ENCODE measurements at regions not wholly inside any gene's neighbourhood (a gene's known extent, or its start where the extent isn't known, plus 50 kb on each side); places are given as distances from the start of the nearest gene placed in this dataset.
"Not testable (repeated sequence)": the region's sequence is repeated elsewhere in the genome, so short reads cannot be mapped to it uniquely, and the experiment has no call there.

DNA sequence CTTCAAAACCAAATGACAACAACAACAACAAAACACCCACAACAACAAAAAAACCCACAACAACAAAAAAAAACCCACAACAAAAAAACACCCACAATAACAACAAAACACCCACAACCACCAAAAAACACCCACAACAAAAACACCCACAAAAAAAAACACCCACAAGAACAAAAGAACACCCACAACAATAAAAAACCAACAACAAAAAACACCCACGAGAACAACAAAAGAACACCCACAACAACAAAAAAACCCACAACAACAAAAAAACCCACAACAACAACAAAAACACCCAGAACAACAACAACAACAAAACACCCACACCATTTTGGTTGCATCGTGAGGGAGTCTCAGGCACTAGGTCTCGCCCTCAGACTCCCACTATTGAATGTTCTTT is 117.8 kb downstream of the C16orf95 start:
- peak overlapping the region; percentile 18 to 91 (median 64) for H3K27ac Mint-ChIP-seq
- peaks cover 7 to 17% (median 17%) of the 10 kb centered on the region in 3 donors for H3K27me3 Mint-ChIP-seq (ENCODE audit: low read depth in 3 of 3)
- no peak for DNase-seq
- peaks cover 0 to 2% (median 0%) of the 10 kb centered on the region in 6 donors for H3K9me3 Mint-ChIP-seq
- H3K4me3 Mint-ChIP-seq, result peak overlapping the region in 3 of 5 donors; percentile 0 to 67 (median 39)
- H3K4me1 Mint-ChIP-seq, result peaks cover 0 to 6% of the 10 kb centered on the region in 2 donors
- H3K36me3 Mint-ChIP-seq, result no peaks in the 10 kb centered on the region

DNA sequence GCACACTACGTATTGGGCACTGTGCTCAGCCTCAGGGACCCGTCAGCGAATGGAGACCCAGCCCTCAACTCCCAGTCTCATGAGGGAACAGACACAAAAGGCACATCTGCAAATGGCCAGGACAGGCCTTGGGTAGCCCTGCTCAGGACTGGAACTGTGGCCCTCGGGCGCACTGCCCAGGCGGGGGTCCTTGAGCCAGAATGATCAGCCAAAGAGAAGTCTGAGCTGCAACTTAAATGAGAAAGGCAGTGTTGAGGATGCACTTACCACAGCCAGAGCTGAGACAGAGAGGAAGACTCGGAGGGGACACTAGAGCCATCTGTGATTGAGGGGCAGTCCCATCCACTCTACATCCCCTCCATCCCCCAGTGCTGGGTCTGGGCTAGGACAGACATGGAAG is 117.3 kb downstream of the C16orf95 start:
- Mint-ChIP-seq H3K36me3 (no peaks in the 10 kb centered on the region), H3K4me3 (no peak overlapping the region), H3K27me3 (ENCODE audit: low read depth in 3 of 3) (peaks cover 7 to 17% (median 17%) of the 10 kb centered on the region in 3 donors), H3K27ac (peak overlapping the region in 1 of 6 donors; percentile 91), H3K4me1 (peaks cover 0 to 6% of the 10 kb centered on the region in 2 donors), H3K9me3 (peaks cover 0 to 2% (median 0%) of the 10 kb centered on the region in 6 donors)
- DNase-seq, result no peak

DNA sequence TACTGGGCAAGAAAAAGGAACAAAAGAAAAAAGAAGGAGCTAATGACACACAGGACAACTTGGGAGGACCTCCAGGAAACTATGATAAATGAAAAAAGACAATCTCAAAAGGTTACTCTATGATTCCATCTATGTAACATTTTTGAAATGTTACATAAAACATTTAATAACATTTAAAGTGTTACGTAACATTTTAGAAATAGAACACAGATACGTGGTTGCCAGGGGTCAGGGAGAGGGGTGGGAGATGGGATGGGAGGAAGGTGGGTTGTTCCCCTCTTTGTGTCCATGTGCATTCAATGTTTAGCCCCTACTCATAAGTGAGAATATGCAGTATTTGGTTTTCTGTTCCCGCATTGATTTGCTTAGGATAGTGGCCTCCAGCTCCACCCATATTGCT is 116.6 kb downstream of the C16orf95 start:
- Mint-ChIP-seq H3K27me3 (ENCODE audit: low read depth in 3 of 3) (peaks cover 7 to 14% (median 12%) of the 10 kb centered on the region in 3 donors), H3K27ac (no peak overlapping the region), H3K4me1 (peaks cover 0 to 6% of the 10 kb centered on the region in 2 donors), H3K4me3 (no peak overlapping the region), H3K36me3 (no peaks in the 10 kb centered on the region), H3K9me3 (peaks cover 0 to 2% (median 0%) of the 10 kb centered on the region in 6 donors)
- no peak for DNase-seq

DNA sequence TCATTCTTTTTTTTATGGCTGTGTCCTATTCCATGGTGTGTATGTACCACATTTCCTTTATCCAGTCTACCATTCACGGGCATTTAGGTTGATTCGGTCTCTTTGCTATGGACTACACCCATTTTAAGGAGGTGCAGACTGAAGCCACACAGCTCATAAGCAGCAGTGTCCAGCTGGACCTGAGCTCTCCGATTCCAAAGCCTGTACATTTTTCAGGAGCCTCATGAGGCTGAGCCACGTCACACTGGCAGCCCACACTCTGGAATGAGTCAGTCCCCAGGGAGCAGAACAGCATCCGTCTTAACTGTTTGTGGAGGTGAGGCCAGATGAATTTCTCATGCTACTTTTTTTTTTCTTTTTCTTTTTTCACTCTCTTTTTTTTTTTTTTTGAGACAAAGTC is 116.1 kb downstream of the C16orf95 start:
- no peaks in the 10 kb centered on the region for H3K36me3 Mint-ChIP-seq
- no peak overlapping the region for H3K27ac Mint-ChIP-seq
- H3K9me3 Mint-ChIP-seq, result peaks cover 0 to 2% (median 0%) of the 10 kb centered on the region in 6 donors
- peaks cover 7 to 14% (median 12%) of the 10 kb centered on the region in 3 donors for H3K27me3 Mint-ChIP-seq (ENCODE audit: low read depth in 3 of 3)
- DNase-seq, result no peak
- no peak overlapping the region for H3K4me3 Mint-ChIP-seq
- peaks cover 0 to 6% of the 10 kb centered on the region in 2 donors for H3K4me1 Mint-ChIP-seq

DNA sequence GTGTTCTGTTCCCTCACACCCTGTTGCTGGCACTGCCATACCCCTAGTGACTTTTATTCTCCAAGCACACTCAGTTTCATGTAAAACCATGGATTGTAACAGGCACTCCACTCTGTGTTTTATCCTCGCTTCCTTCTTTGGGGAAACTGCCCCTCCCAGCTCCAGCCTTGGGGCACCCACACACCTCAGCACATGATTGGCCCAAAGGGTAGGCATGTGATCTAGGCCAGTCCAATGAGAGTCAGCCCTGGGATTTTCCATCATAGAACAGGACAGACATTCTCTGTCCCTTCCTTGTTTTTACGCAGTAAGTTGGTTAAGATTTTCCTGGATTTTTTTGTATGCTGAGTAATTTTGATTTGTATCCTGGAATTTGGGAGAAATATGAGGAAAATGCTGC is 115.4 kb downstream of the C16orf95 start:
- H3K4me3 Mint-ChIP-seq, result no peak overlapping the region
- H3K36me3 Mint-ChIP-seq, result no peaks in the 10 kb centered on the region
- DNase-seq, result no peak
- H3K27me3 Mint-ChIP-seq (ENCODE audit: low read depth in 3 of 3), result peaks cover 7 to 14% (median 12%) of the 10 kb centered on the region in 3 donors
- H3K4me1 Mint-ChIP-seq, result peaks cover 0 to 6% of the 10 kb centered on the region in 2 donors
- peaks cover 0 to 2% (median 0%) of the 10 kb centered on the region in 6 donors for H3K9me3 Mint-ChIP-seq
- H3K27ac Mint-ChIP-seq, result no peak overlapping the region

DNA sequence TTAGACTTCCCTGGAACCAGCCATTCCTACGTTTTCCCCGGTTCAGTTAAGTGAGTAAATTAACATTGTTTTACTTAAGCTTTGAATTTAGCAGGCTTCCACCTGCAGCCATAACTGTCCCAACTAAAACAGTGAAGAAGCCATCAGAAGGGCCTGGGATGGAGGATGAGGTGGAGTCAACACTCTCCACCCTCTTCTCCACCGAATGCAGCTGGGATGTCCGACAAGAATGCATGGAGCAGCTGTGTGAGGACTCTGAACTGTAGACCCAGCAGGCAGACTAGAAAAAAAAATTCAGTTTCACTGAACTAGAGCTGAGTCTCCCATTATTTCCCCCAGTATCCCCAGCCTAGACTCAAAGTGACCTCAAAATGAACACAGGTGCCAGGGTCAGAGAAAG is 114.8 kb downstream of the C16orf95 start:
- Mint-ChIP-seq H3K27me3 (ENCODE audit: low read depth in 3 of 3) (peaks cover 7 to 16% (median 9%) of the 10 kb centered on the region in 3 donors), H3K27ac (no peak overlapping the region), H3K4me1 (peaks cover 0 to 6% of the 10 kb centered on the region in 2 donors), H3K4me3 (no peak overlapping the region), H3K36me3 (no peaks in the 10 kb centered on the region), H3K9me3 (peaks cover 0 to 2% (median 0%) of the 10 kb centered on the region in 6 donors)
- DNase-seq, result no peak

DNA sequence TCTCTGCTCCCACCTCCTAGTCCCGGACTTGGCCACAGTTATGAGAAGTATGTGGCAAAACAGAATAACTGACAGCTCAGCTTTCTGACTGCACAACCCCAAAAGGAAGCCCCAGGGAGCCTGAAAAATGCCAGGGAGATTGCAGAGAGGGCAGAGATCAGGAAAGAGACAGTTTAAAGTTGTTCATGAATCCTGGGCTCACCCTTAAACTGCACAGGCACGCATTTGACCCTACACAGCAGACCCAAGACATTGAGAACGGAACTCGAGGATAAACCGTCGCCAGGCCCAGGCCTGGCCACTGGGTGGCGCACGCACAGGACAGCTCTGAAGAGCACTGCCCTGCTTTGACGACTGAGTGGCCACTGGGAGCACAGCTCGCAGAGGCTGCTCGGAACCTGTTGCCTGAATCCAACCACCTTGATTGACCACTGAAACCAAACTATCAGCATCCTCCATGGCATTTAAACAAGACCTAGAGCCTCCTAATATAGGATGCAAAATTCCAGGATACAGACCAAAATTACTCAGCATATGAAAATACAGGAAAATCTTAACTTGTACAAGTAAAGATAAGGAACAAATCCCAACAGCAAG is 114.0 kb downstream of the C16orf95 start:
- peaks cover 7 to 16% (median 9%) of the 10 kb centered on the region in 3 donors for H3K27me3 Mint-ChIP-seq (ENCODE audit: low read depth in 3 of 3)
- H3K4me3 Mint-ChIP-seq, result no peak overlapping the region
- peak; percentile 41 to 46 (median 43) for DNase-seq
- peaks cover 0 to 2% (median 0%) of the 10 kb centered on the region in 6 donors for H3K9me3 Mint-ChIP-seq
- peaks cover 0 to 6% of the 10 kb centered on the region in 2 donors for H3K4me1 Mint-ChIP-seq
- no peaks in the 10 kb centered on the region for H3K36me3 Mint-ChIP-seq
- H3K27ac Mint-ChIP-seq, result peak overlapping the region in 1 of 6 donors; percentile 19

DNA sequence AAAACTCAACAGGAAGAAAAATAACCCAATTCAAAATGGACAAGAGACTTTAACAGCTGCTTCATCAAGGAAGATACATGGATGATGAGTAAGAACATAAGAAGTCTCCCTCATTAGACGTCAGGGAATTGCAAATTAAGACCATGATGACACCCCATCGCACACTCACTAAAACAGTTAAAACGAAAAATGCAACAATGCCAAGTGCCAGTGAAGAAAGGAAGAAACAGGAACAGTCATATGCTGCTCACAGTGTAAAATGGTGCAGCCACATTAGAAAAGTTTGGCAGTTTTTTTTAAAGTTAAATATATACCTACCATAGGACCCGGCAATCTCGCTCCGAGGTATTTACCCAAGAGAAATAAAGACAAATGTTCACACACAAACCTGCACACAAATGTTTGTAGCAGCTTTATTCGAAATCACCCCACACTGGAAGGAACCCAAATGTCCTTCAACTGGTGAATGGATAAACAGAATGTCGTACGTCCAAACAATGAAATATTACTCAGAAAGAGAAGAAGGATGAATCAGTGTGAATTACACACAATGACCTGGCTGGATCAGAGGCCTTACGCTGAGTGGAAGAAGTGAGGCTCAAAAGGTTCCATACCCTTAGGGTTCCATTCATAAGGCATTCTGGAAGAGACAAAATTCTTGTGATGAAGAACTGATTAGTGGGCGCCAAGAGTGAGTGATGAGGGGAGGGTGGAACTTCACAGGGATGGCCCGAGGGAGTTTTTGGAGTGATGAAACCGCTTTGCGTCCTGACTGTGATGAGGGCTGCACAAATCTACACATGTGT is 110.3 kb downstream of the C16orf95 start:
- no peak for DNase-seq
- H3K4me1 Mint-ChIP-seq, result peaks cover 0 to 6% of the 10 kb centered on the region in 2 donors
- H3K27me3 Mint-ChIP-seq (ENCODE audit: low read depth in 3 of 3), result peaks cover 0 to 5% (median under 1%) of the 10 kb centered on the region in 3 donors
- no peak overlapping the region for H3K4me3 Mint-ChIP-seq
- H3K36me3 Mint-ChIP-seq, result no peaks in the 10 kb centered on the region
- H3K27ac Mint-ChIP-seq, result no peak overlapping the region
- no peaks in the 10 kb centered on the region for H3K9me3 Mint-ChIP-seq

DNA sequence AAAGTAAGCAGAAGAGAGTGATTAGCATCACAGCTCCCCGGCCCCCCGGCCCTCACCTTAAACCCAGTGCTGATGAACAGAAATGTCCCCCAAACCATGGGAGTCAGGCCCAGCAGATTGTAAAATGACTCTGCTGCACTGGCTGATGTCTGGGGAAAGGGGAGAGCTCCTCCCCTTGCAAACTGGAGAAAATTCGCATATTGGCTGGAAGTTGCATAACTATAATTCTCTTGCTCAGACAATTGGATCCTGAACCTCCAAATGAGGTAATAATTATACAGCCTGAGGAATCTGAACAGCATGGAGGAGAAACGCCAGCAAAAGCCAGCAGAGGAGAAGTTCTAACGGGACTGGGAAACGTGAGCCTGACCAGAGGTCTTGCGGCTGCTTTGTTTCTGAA is 109.7 kb downstream of the C16orf95 start:
- Mint-ChIP-seq H3K27me3 (ENCODE audit: low read depth in 3 of 3) (peaks cover 0 to 3% (median 0%) of the 10 kb centered on the region in 3 donors), H3K4me3 (no peak overlapping the region), H3K27ac (no peak overlapping the region), H3K36me3 (no peaks in the 10 kb centered on the region), H3K9me3 (no peaks in the 10 kb centered on the region), H3K4me1 (peaks cover 0 to 6% of the 10 kb centered on the region in 2 donors)
- no peak for DNase-seq

DNA sequence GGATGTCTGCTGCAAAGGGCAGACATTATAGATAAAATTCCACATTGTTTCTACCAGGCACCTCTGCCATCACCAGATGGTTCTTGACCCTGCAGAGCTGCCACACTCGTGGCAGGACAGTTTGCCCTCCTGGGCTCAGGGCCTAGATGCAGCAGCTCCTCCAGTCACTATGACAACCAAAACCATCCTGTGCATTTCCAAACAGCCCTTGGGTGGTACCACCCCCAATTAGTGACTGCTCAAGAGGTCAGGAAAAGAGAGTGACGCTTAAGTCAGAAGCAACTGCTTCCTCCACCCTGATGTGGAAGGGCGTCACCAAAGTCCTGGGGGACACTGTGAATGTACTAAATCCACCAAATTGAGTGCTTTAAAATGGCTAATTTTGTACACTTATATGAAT is 109.2 kb downstream of the C16orf95 start:
- Mint-ChIP-seq H3K27me3 (ENCODE audit: low read depth in 3 of 3) (peaks cover 0 to 3% (median 0%) of the 10 kb centered on the region in 3 donors), H3K36me3 (no peaks in the 10 kb centered on the region), H3K4me1 (peaks cover 0 to 5% of the 10 kb centered on the region in 2 donors), H3K4me3 (no peak overlapping the region), H3K27ac (no peak overlapping the region), H3K9me3 (no peaks in the 10 kb centered on the region)
- no peak for DNase-seq

DNA sequence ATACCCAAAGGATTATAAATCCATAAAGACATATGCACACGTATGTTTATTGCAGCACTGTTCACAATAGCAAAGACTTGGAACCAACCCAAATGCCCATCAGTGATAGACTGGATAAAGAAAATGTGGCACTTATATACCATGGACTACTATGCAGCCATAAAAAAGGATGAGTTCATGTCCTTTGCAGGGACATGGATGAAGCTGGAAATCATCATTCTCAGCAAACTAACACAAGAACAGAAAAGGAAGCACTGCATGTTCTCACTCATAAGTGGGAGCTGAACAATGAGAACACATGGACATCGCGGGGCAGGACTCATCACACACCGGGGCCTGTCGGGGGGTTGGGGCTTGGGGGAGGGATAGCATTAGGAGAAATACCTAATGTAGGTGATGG is 108.2 kb downstream of the C16orf95 start:
- not testable (repeated sequence) for H3K36me3 Mint-ChIP-seq; H3K27ac Mint-ChIP-seq; H3K27me3 Mint-ChIP-seq (ENCODE audit: low read depth in 3 of 3); H3K4me1 Mint-ChIP-seq; H3K4me3 Mint-ChIP-seq; H3K9me3 Mint-ChIP-seq; DNase-seq

DNA sequence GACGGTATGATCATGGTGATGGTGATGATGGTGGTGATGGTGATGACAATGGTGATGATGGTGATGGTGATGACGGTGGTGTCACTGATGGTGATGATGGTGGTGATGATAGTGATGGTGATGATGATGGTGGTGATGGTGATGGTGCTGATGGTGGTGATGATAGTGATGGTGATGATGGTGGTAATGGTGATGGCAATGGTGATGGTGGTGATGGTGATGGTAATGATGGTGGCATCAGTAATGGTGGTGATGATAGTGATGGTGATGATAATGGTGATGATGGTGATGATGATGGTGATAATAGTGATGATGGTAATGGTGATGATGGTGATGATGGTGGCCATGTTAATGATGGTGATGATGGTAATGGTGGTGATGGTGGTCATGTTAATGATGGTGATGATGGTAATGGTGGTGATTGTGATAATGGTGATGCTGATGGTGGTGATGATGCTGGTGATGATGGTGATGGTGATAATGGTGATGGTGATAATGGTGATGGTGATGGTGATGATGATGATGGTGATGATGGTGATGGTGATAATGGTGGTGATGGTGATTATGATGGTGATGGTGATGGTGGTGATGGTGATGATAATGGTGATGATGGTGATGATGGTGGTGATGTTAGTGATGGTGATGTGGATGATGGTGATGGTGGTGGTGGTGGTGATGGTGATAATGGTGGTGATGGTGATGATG is 107.2 kb downstream of the C16orf95 start:
- Mint-ChIP-seq H3K4me1 (no peaks in the 10 kb centered on the region), H3K27ac (no peak overlapping the region)

DNA sequence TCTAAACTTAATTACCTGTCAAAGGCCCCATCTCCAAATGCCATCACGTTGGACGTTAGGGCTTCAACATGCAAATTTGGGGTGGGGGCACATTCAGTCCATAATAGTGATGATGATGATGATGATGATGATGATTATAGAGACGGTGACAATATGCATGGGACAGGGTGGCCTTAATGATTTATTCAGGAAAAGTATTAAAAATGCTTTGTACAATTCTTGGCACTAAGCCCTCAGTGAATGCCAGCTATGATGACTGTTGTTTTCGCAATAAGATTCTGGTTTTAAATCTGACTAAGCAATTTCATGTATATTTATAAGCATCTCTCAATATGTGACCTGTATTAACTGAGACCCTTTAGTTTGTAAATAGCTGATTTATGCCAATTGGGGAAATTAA is 106.3 kb downstream of the C16orf95 start:
- Mint-ChIP-seq H3K4me1 (no peaks in the 10 kb centered on the region), H3K27ac (no peak overlapping the region), H3K4me3 (no peak overlapping the region), H3K27me3 (ENCODE audit: low read depth in 3 of 3) (peaks cover 0 to 2% (median 0%) of the 10 kb centered on the region in 3 donors), H3K9me3 (no peaks in the 10 kb centered on the region), H3K36me3 (no peaks in the 10 kb centered on the region)
- no peak for DNase-seq

More for the DNA sequence above, 107.2 kb downstream of the C16orf95 start:
- H3K27me3 Mint-ChIP-seq (ENCODE audit: low read depth in 3 of 3), result peaks cover 0 to 3% (median 0%) of the 10 kb centered on the region in 3 donors
- no peak for DNase-seq
- no peaks in the 10 kb centered on the region for H3K36me3 Mint-ChIP-seq
- no peaks in the 10 kb centered on the region for H3K9me3 Mint-ChIP-seq
- no peak overlapping the region for H3K4me3 Mint-ChIP-seq

DNA sequence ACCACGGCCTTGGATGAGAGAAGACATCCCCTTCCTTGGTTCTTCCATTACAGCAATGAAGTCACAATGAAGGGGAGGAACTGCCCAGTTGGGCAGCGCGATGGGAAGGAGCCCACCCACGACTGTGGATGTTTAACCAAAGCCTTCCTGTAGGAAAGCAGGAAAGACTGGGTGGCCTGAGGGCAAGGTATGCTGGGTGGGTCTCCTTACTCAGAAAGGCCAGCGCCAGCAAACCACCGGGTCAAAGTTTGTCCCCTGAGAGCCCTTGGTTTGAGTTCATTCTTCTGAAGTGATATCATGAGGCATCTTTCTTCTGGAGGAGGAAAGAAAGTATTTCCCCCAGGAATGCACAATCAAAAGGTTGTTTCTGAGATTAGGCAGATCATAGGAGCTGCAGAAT is 105.2 kb downstream of the C16orf95 start:
- no peaks in the 10 kb centered on the region for H3K9me3 Mint-ChIP-seq
- DNase-seq, result no peak
- no peak overlapping the region for H3K27ac Mint-ChIP-seq
- H3K36me3 Mint-ChIP-seq, result no peaks in the 10 kb centered on the region
- no peaks in the 10 kb centered on the region for H3K4me1 Mint-ChIP-seq
- peaks cover 0 to 2% (median 0%) of the 10 kb centered on the region in 3 donors for H3K27me3 Mint-ChIP-seq (ENCODE audit: low read depth in 3 of 3)
- no peak overlapping the region for H3K4me3 Mint-ChIP-seq

Data from immature natural killer cell (primary cell).